Heart left ventricle (tissue), 16 donors: ENCODE measurements at regions not wholly inside any gene's neighbourhood (a gene's known extent, or its start where the extent isn't known, plus 50 kb on each side); places are given as distances from the start of the nearest gene placed in this dataset.

Experiments used
- ATAC-seq, 4 donors: fragments of 200-7000 bp; cut with Tn5 transposase; one replicate each; pipeline ENCODE4 v1.9.1; 2020 to 2022; ENCODE audit warnings: moderate library complexity in 4 of 4, mild to moderate bottlenecking in 3 of 4, moderate number of reproducible peaks in 1 of 4
- DNase-seq, 5 donors: peaks; one replicate each; pipeline ENCODE4 v3.0.0-alpha.2; 2020
- H3K27ac ChIP-seq, 12 donors: fragments of 200-600 bp; sonication (generic) in 4 of 12; one replicate each; pipeline versions ENCODE4 v1.5.0 to v1.8.0; 2016 to 2022; ENCODE audit warnings: mild to moderate bottlenecking in 2 of 12
- H3K27me3 ChIP-seq, 9 donors: fragments of 200-600 bp; sonication (generic) in 2 of 9; one replicate each; pipeline versions ENCODE4 v1.5.1 to v1.8.0; 2016 to 2022; ENCODE audit warnings: mild to moderate bottlenecking in 3 of 9
- H3K36me3 ChIP-seq, 9 donors: fragments of 200-600 bp; sonication (generic) in 2 of 9; one replicate each; pipeline versions ENCODE4 v1.5.0 to v1.8.0; 2018 to 2022; ENCODE audit warnings: mild to moderate bottlenecking in 2 of 9
- H3K4me1 ChIP-seq, 12 donors: fragments of 200-600 bp; sonication (generic) in 4 of 12; one replicate each; pipeline versions ENCODE4 v1.5.0 to v1.8.0; 2016 to 2022; ENCODE audit warnings: mild to moderate bottlenecking in 3 of 12
- H3K4me3 ChIP-seq, 12 donors: fragments of 200-600 bp; sonication (generic) in 4 of 12; one replicate each; pipeline versions ENCODE4 v1.5.0 to v1.8.0; 2017 to 2022; ENCODE audit warnings: mild to moderate bottlenecking in 9 of 12, moderate library complexity in 4 of 12
- H3K9me3 ChIP-seq, 12 donors: fragments of 200-600 bp; sonication (generic) in 4 of 12; one replicate each; pipeline versions ENCODE4 v1.5.0 to v1.8.0; 2016 to 2022; ENCODE audit warnings: mild to moderate bottlenecking in 1 of 12
- POLR2A ChIP-seq, 2 donors: fragments of 450-650 bp; IDR thresholded peaks; one replicate each; pipeline ENCODE4 v1.6.1; 2017; ENCODE audit warnings: antibody characterized with exemption in 2 of 2, mild to moderate bottlenecking in 2 of 2, moderate library complexity in 2 of 2
- WGBS, 4 donors: extraction: QIAGEN DNeasy Blood & Tissue Kit in 2 of 4; methylation state at CpG; one replicate each; pipeline versions ENCODE4 v1.1.5 to v1.1.7; 2013 to 2018; 5-methylcytosine and 5-hydroxymethylcytosine counted together
- intact Hi-C, 10 donors: fragments of 100-400 bp; cut with DNase I; formaldehyde crosslinking; loops; one replicate each; pipeline versions ENCODE4 v1.11.1 to v1.14.2; 2022
- TF ChIP-seq, protein P1 (sequence below), 12 donors: fragments of 200-600 bp; sonication (generic) in 4 of 12; IDR thresholded peaks; one replicate each; pipeline versions ENCODE4 v1.5.0 to v1.8.0; 2018 to 2022; ENCODE audit warnings: antibody characterized with exemption in 12 of 12, mild to moderate bottlenecking in 5 of 12
- donor health status: ischemic (EF 13 %, LVEDD 7.1; RV severe dilation, severe dysfunction).
- donor health status: healthy with polysubstance abuse.
- donor health status: DM: no; HTN: yes; CAD: no.
- donor health status: DM: no; HTN: no; CAD: no.
- donor health status: ischemic (EF 25% LVEDD 6.9; RV normal size, moderate dysfunction).
- donor health status: ischemic (EF 25% LVEDD 5.7; RV mildly dilated, moderate dysfunction).
- donor health status: healthy.
- donor health status: DM: yes; HTN: yes; CAD: no.
- donor health status: ischemic (EF 35%, LVEDD 5.7; RV mildly dilated, moderate dysfunction).
- donor health status: nonischemic (EF 11% LVEDD 7.7; RV severe dilation, severe dysfunction).
- donor health status: DM: yes; HTN: yes; CAD: no.
- donor health status: PGD.
- donor health status: ischemic (EF 29% LVEDD 5.4; RV normal size, mild dysfunction).
- donor health status: nonischemic (EF 23%, LVEDD 6.1; RV moderate dilation, normal function).

DNA sequence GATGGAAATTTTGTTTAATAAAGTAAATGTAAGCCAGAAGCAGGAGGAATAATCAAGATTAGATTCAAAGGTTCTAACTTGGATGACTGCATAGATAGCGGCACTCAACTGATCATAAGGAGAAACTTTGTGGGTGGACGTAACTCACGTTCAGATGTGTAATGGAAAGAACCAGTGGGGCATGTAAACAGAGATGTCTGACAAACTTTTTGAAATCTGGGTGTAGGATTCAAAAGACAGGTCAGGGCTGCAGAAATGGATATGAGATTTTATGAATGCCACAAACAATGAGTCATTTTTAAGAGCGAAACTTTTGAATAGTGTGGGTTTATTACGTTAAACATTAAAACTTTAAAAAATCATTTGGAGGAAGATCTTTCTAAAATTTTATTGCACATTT, 375.6 kb downstream of the GBA3 start:
- no peaks in the 10 kb centered on the region for H3K9me3 ChIP-seq
- intact Hi-C loops = no loop called here
- WGBS, 4 donors = 90 to 93% (median 92%) methylated on average over 5 of the region's 5 CpGs
- H3K36me3 ChIP-seq = no peaks in the 10 kb centered on the region
- no peak overlapping the region for H3K4me3 ChIP-seq
- no peak overlapping the region for H3K27ac ChIP-seq
- ATAC-seq = no peak
- DNase-seq = no peak
- TF ChIP-seq, protein P1, sequence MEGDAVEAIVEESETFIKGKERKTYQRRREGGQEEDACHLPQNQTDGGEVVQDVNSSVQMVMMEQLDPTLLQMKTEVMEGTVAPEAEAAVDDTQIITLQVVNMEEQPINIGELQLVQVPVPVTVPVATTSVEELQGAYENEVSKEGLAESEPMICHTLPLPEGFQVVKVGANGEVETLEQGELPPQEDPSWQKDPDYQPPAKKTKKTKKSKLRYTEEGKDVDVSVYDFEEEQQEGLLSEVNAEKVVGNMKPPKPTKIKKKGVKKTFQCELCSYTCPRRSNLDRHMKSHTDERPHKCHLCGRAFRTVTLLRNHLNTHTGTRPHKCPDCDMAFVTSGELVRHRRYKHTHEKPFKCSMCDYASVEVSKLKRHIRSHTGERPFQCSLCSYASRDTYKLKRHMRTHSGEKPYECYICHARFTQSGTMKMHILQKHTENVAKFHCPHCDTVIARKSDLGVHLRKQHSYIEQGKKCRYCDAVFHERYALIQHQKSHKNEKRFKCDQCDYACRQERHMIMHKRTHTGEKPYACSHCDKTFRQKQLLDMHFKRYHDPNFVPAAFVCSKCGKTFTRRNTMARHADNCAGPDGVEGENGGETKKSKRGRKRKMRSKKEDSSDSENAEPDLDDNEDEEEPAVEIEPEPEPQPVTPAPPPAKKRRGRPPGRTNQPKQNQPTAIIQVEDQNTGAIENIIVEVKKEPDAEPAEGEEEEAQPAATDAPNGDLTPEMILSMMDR (IDR thresholded peaks at IDR 0.05) = no peak
- TF ChIP-seq POLR2A (IDR thresholded peaks at IDR 0.05) = no peak
- H3K4me1 ChIP-seq = no peaks in the 10 kb centered on the region
- H3K27me3 ChIP-seq = no peaks in the 10 kb centered on the region

GRCh38 chr4:23062188-23062587, 369.5 kb downstream of the GBA3 start:
- Histone ChIP-seq H3K4me1 (no peaks in the 10 kb centered on the region), H3K27me3 (no peaks in the 10 kb centered on the region), H3K4me3 (no peak overlapping the region), H3K27ac (no peak overlapping the region), H3K36me3 (no peaks in the 10 kb centered on the region), H3K9me3 (no peaks in the 10 kb centered on the region)
- ATAC-seq = no peak
- WGBS, 4 donors = 88 to 92% (median 89%) methylated on average over 2 of the region's 2 CpGs
- DNase-seq = no peak
- no peak for TF ChIP-seq POLR2A (IDR thresholded peaks at IDR 0.05)
- TF ChIP-seq, protein P1 (IDR thresholded peaks at IDR 0.05) = no peak
- intact Hi-C loops = no loop called here

DNA sequence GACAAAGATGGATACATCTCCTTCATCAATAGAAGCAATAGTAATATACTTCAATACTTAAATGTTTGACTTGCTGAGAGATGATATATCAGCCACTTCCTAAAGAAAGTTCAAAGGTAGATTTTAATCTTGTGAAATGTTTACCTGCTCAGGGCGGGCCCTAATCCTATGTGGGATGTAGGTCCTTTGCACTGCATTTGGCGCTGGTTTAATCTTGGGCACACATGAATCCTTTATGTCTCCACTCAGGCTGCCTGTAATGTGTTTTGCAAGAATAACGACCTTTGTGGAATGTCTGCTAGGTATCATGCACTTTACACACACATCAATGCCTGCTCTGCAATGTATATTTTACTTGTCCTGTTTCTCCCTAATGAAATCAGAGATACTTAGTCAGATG, 368.7 kb downstream of the GBA3 start:
- H3K4me1 ChIP-seq = no peaks in the 10 kb centered on the region
- no peak overlapping the region for H3K4me3 ChIP-seq
- H3K36me3 ChIP-seq = no peaks in the 10 kb centered on the region
- TF ChIP-seq, protein P1 (IDR thresholded peaks at IDR 0.05) = no peak
- no peak for TF ChIP-seq POLR2A (IDR thresholded peaks at IDR 0.05)
- intact Hi-C loops = no loop called here
- WGBS, 4 donors = 75 to 81% (median 78%) methylated on average over 3 of the region's 3 CpGs
- no peak for ATAC-seq
- H3K9me3 ChIP-seq = no peaks in the 10 kb centered on the region
- H3K27ac ChIP-seq = no peak overlapping the region
- no peak for DNase-seq
- H3K27me3 ChIP-seq = no peaks in the 10 kb centered on the region

- TF ChIP-seq, protein P1 (IDR thresholded peaks at IDR 0.05) = no peak
These were observed 368.0 kb downstream of the GBA3 start for GRCh38 chr4:23060776-23061175.

More at GRCh38 chr4:23060776-23061175, 368.0 kb downstream of the GBA3 start:
- DNase-seq = no peak
- H3K27me3 ChIP-seq = no peaks in the 10 kb centered on the region
- 71 to 89% (median 80%) methylated on average over 1 of the region's 1 CpG for WGBS, 4 donors
- H3K4me3 ChIP-seq = no peak overlapping the region
- H3K36me3 ChIP-seq = no peaks in the 10 kb centered on the region
- no peak for ATAC-seq
- intact Hi-C loops = no loop called here
- H3K4me1 ChIP-seq = no peaks in the 10 kb centered on the region
- H3K9me3 ChIP-seq = no peaks in the 10 kb centered on the region
- H3K27ac ChIP-seq = no peak overlapping the region
